HepG2 (cell line): ENCODE measurements at regions not wholly inside any gene's neighbourhood (a gene's known extent, or its start where the extent isn't known, plus 50 kb on each side); places are given as distances from the start of the nearest gene placed in this dataset.
A peak's percentile ranks its signal among the peaks of the same experiment; 100 is the strongest.

Experiments
- ARID2 ChIP-seq: sonication (generic); formaldehyde crosslinking; IDR thresholded peaks from 2 replicates; pipeline ENCODE4 v1.8.1; 2022; ENCODE audit warnings: mild to moderate bottlenecking, missing genetic modification reagents, borderline replicate concordance
- ATF7-NPFF ChIP-seq: sonication (generic); formaldehyde crosslinking; IDR thresholded peaks from 2 replicates; pipeline ENCODE4 v1.8.1; 2023; ENCODE audit warnings: mild to moderate bottlenecking, low read depth, missing genetic modification reagents, moderate library complexity
- CENPX ChIP-seq: sonication (generic); formaldehyde crosslinking; IDR thresholded peaks from 2 replicates; pipeline ENCODE4 v1.9.0; 2021; ENCODE audit warnings: mild to moderate bottlenecking, missing genetic modification reagents, moderate library complexity
- EHMT2 ChIP-seq: fragments of 200-600 bp; sonication (generic); IDR thresholded peaks from 2 replicates; pipeline ENCODE4 v1.7.0; 2017; ENCODE audit warnings: antibody characterized with exemption, low read depth, low read length, borderline replicate concordance
- FOXJ3 ChIP-seq: sonication (generic); formaldehyde crosslinking; IDR thresholded peaks from 2 replicates; pipeline ENCODE4 v1.4.0; 2020; ENCODE audit warnings: missing genetic modification reagents, mild to moderate bottlenecking, borderline replicate concordance
- KLF9 ChIP-seq: IDR thresholded peaks from 2 replicates; pipeline ENCODE4 v1.6.1; 2016; ENCODE audit warnings: low read depth
- MIER2 ChIP-seq: IDR thresholded peaks from 2 replicates; pipeline ENCODE4 v1.6.1; 2016; ENCODE audit warnings: missing biosample characterization, missing genetic modification reagents
- MIXL1 ChIP-seq: IDR thresholded peaks from 2 replicates; pipeline ENCODE4 v1.6.1; 2016
- SP140L ChIP-seq: sonication (generic); formaldehyde crosslinking; IDR thresholded peaks from 2 replicates; pipeline ENCODE4 v1.4.0; 2020; ENCODE audit warnings: missing genetic modification reagents, borderline replicate concordance
- TARDBP ChIP-seq: sonication (generic); formaldehyde crosslinking; IDR thresholded peaks from 2 replicates; pipeline ENCODE4 v1.8.0; 2022; ENCODE audit warnings: mild to moderate bottlenecking, missing genetic modification reagents
- TBX2 ChIP-seq: sonication (generic); formaldehyde crosslinking; IDR thresholded peaks from 2 replicates; pipeline ENCODE4 v1.5.0; 2020; ENCODE audit warnings: missing genetic modification reagents, mild to moderate bottlenecking, borderline replicate concordance
- ZBTB33 ChIP-seq: sonication (generic); formaldehyde crosslinking; IDR thresholded peaks from 2 replicates; pipeline ENCODE4 v1.4.0; 2020; ENCODE audit warnings: missing genetic modification reagents
- ZNF3 ChIP-seq: IDR thresholded peaks from 2 replicates; pipeline ENCODE4 v1.7.0; 2017; ENCODE audit warnings: inconsistent platforms
- ZNF331 ChIP-seq: sonication (generic); formaldehyde crosslinking; IDR thresholded peaks from 2 replicates; pipeline ENCODE4 v1.4.0; 2020; ENCODE audit warnings: missing genetic modification reagents
- ZNF639 ChIP-seq: conservative IDR thresholded peaks from 2 replicates; pipeline ENCODE4 v1.6.1; 2018; ENCODE audit warnings: missing genetic modification reagents
- TF ChIP-seq, protein P1 (sequence below): sonication (generic); formaldehyde crosslinking; IDR thresholded peaks from 2 replicates; pipeline ENCODE4 v1.4.0; 2020; ENCODE audit warnings: mild to moderate bottlenecking, missing genetic modification reagents
- TF ChIP-seq, protein P2 (sequence below): sonication (generic); formaldehyde crosslinking; IDR thresholded peaks from 2 replicates; pipeline ENCODE4 v1.5.0; 2020; ENCODE audit warnings: missing genetic modification reagents, mild to moderate bottlenecking, borderline replicate concordance
- TF ChIP-seq, protein P3 (sequence below): IDR thresholded peaks from 2 replicates; pipeline ENCODE4 v1.6.1; 2016; ENCODE audit warnings: low read depth, borderline replicate concordance
- TF ChIP-seq, protein P4 (sequence below): sonication (generic); formaldehyde crosslinking; IDR thresholded peaks from 2 replicates; pipeline ENCODE4 v1.8.0; 2022; ENCODE audit warnings: missing genetic modification reagents, mild to moderate bottlenecking, borderline replicate concordance
- TF ChIP-seq, protein P5 (sequence below): sonication (generic); formaldehyde crosslinking; IDR thresholded peaks from 2 replicates; pipeline ENCODE4 v1.9.0; 2021; ENCODE audit warnings: missing genetic modification reagents, borderline replicate concordance

DNA sequence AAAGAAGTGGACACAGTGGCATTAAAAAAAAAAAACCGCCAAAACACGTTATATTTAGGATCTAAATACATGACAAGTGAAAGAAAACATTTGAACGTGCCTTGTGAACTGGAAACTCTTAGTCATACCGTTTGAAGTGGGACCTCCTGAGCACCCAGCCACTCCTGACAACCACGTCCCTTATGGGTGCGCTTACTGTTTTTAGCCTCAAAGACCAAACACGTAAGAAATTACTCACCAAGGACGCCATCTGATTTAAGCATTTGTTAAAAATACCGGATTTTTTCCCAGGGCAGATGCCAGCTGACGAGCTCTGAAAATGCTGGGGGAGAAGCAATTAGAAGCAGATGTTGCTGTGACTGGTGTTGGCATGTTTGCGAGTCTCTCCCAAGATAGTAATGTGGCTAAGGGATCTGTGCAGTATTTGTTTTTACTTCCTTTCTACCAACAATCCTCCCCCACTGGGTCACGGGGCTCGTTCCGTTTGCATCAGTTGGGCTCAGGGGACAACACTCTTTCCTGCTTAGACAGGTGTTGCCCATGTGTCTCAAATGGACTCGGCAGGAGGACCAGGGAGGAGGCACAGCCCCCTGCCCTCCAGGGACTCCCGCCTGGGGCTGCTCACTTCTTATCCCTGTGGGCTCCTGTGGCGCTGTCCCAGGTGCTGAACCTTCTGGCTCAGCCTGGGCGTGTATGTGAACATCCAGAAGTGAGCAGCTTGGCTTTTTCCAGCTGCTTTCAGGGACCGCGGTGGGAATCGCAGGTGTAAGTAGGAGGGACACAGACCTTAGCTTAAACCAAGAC is 101.0 kb downstream of the BEGAIN start (continued):
- TF ChIP-seq MIXL1 (peak; percentile 56; the same call in 1 of the 2 replicates), SP140L (CRISPR knock-in tag) (peak; percentile 63; the same call in 1 of the 2 replicates), CENPX (CRISPR knock-in tag) (no peak), EHMT2 (peak; percentile 87; the same call in 1 of the 2 replicates), TBX2 (CRISPR knock-in tag) (no peak), ATF7-NPFF (CRISPR knock-in tag) (peak; percentile 55; the same call in 1 of the 2 replicates), ZNF331 (CRISPR knock-in tag) (peak; percentile 73), ARID2 (CRISPR knock-in tag) (no peak), ZBTB33 (no peak), ZNF3 (CRISPR knock-in tag) (no peak), KLF9 (CRISPR knock-in tag) (0 out of 2 replicates have a peak, but pooled peaks have one; percentile 54), MIER2 (CRISPR knock-in tag) (peak; percentile 98), TARDBP (no peak), FOXJ3 (CRISPR knock-in tag) (no peak), ZNF639 (CRISPR knock-in tag) (0 out of 2 replicates have a peak, but pooled peaks have one; percentile 30)
- TF ChIP-seq, protein P1, sequence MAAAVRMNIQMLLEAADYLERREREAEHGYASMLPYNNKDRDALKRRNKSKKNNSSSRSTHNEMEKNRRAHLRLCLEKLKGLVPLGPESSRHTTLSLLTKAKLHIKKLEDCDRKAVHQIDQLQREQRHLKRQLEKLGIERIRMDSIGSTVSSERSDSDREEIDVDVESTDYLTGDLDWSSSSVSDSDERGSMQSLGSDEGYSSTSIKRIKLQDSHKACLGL = no peak
- TF ChIP-seq, protein P2, sequence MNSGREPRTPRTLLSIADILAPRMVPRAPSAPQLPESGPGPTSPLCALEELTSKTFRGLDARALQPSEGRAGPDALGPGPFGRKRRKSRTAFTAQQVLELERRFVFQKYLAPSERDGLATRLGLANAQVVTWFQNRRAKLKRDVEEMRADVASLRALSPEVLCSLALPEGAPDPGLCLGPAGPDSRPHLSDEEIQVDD (CRISPR knock-in tag) = no peak
- TF ChIP-seq, protein P3, sequence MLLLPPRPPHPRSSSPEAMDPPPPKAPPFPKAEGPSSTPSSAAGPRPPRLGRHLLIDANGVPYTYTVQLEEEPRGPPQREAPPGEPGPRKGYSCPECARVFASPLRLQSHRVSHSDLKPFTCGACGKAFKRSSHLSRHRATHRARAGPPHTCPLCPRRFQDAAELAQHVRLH (CRISPR knock-in tag) = peak; percentile 30; the same call in 1 of the 2 replicates
- TF ChIP-seq, protein P4, sequence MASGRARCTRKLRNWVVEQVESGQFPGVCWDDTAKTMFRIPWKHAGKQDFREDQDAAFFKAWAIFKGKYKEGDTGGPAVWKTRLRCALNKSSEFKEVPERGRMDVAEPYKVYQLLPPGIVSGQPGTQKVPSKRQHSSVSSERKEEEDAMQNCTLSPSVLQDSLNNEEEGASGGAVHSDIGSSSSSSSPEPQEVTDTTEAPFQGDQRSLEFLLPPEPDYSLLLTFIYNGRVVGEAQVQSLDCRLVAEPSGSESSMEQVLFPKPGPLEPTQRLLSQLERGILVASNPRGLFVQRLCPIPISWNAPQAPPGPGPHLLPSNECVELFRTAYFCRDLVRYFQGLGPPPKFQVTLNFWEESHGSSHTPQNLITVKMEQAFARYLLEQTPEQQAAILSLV = 0 out of 2 replicates have a peak, but pooled peaks have one; percentile 42
- TF ChIP-seq, protein P5, sequence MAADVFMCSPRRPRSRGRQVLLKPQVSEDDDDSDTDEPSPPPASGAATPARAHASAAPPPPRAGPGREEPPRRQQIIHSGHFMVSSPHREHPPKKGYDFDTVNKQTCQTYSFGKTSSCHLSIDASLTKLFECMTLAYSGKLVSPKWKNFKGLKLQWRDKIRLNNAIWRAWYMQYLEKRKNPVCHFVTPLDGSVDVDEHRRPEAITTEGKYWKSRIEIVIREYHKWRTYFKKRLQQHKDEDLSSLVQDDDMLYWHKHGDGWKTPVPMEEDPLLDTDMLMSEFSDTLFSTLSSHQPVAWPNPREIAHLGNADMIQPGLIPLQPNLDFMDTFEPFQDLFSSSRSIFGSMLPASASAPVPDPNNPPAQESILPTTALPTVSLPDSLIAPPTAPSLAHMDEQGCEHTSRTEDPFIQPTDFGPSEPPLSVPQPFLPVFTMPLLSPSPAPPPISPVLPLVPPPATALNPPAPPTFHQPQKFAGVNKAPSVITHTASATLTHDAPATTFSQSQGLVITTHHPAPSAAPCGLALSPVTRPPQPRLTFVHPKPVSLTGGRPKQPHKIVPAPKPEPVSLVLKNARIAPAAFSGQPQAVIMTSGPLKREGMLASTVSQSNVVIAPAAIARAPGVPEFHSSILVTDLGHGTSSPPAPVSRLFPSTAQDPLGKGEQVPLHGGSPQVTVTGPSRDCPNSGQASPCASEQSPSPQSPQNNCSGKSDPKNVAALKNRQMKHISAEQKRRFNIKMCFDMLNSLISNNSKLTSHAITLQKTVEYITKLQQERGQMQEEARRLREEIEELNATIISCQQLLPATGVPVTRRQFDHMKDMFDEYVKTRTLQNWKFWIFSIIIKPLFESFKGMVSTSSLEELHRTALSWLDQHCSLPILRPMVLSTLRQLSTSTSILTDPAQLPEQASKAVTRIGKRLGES (CRISPR knock-in tag) = 0 out of 2 replicates have a peak, but pooled peaks have one; percentile 56
